SK-N-MC (cell line): ENCODE measurements at regions not wholly inside any gene's neighbourhood (a gene's known extent, or its start where the extent isn't known, plus 50 kb on each side); places are given as distances from the start of the nearest gene placed in this dataset.

Source experiments
- DNase-seq: peaks from one replicate; pipeline ENCODE4 v3.0.0-alpha.2; 2011; ENCODE audit warnings: low read depth, low spot score
- H3K27ac ChIP-seq: fragments of 200-600 bp; sonication (generic); 2 replicates; pipeline ENCODE4 v1.5.1; 2016; ENCODE audit warnings: mixed run types
- H3K36me3 ChIP-seq: fragments of 200-600 bp; sonication (generic); 2 replicates; pipeline ENCODE4 v1.6.1; 2017; ENCODE audit warnings: antibody characterized with exemption, low read length, mixed read lengths; ENCODE audit not compliant: insufficient read depth
- H3K4me3 ChIP-seq: fragments of 200-600 bp; sonication (generic); 2 replicates; pipeline ENCODE4 v1.5.1; 2016
- H3K9ac ChIP-seq: fragments of 200-600 bp; sonication (generic); 2 replicates; pipeline ENCODE4 v1.8.0; 2017; ENCODE audit warnings: mixed run types, mixed read lengths; ENCODE audit not compliant: insufficient read length
- H3K9me3 ChIP-seq: fragments of 200-600 bp; sonication (generic); 2 replicates; pipeline ENCODE4 v1.6.1; 2017; ENCODE audit warnings: low read depth, mild to moderate bottlenecking, antibody characterized with exemption, low read length, moderate library complexity, mixed read lengths
- EZH2 ChIP-seq: fragments of 200-600 bp; sonication (generic); IDR thresholded peaks from one replicate; pipeline ENCODE4 v1.6.1; 2017; ENCODE audit warnings: antibody characterized with exemption
- FOXP2 ChIP-seq: optimal IDR thresholded peaks from 2 replicates; pipeline ENCODE3; 2011; ENCODE audit warnings: mild to moderate bottlenecking, moderate library complexity; ENCODE audit not compliant: insufficient read depth; ENCODE audit errors: extremely low read length, control extremely low read depth
- POLR2AphosphoS5 ChIP-seq: IDR thresholded peaks from 2 replicates; pipeline ENCODE4 v1.6.1; 2012; ENCODE audit warnings: mild to moderate bottlenecking, low read depth, low read length, borderline replicate concordance

GRCh38 chr12:9388379-9388778, 180.2 kb upstream of the PZP start:
- Histone ChIP-seq H3K9me3 (no peaks in the 10 kb centered on the region), H3K4me3 (no peak overlapping the region), H3K36me3 (no peaks in the 10 kb centered on the region), H3K27ac (no peak overlapping the region), H3K9ac (no peak overlapping the region)
- no peak for DNase-seq
- TF ChIP-seq POLR2AphosphoS5 (no peak), EZH2 (no peak), FOXP2 (no peak)

GRCh38 chr12:9387450-9387849, 179.3 kb upstream of the PZP start:
- no peak for DNase-seq

GRCh38 chr12:9383585-9383984, 175.4 kb upstream of the PZP start:
- TF ChIP-seq FOXP2: no peak
- TF ChIP-seq POLR2AphosphoS5: no peak
- no peak for TF ChIP-seq EZH2
- no peak for DNase-seq
- no peak overlapping the region for H3K27ac ChIP-seq
- H3K9me3 ChIP-seq: no peaks in the 10 kb centered on the region
- no peaks in the 10 kb centered on the region for H3K36me3 ChIP-seq
- H3K4me3 ChIP-seq: no peak overlapping the region
- no peak overlapping the region for H3K9ac ChIP-seq

More at GRCh38 chr12:9387450-9387849, 179.3 kb upstream of the PZP start:
- no peak overlapping the region for H3K4me3 ChIP-seq
- no peak overlapping the region for H3K9ac ChIP-seq
- no peaks in the 10 kb centered on the region for H3K9me3 ChIP-seq
- TF ChIP-seq FOXP2: no peak
- no peak for TF ChIP-seq POLR2AphosphoS5
- no peak for TF ChIP-seq EZH2
- H3K36me3 ChIP-seq: no peaks in the 10 kb centered on the region
- no peak overlapping the region for H3K27ac ChIP-seq

- no peak for DNase-seq
- TF ChIP-seq POLR2AphosphoS5 (no peak), EZH2 (no peak), FOXP2 (no peak)
- Histone ChIP-seq H3K9me3 (no peaks in the 10 kb centered on the region), H3K4me3 (no peak overlapping the region), H3K9ac (no peak overlapping the region), H3K36me3 (no peaks in the 10 kb centered on the region), H3K27ac (no peak overlapping the region)
Observed at GRCh38 chr12:9381619-9382018, 173.4 kb upstream of the PZP start.

- Histone ChIP-seq H3K27ac (no peak overlapping the region), H3K4me3 (no peak overlapping the region), H3K36me3 (no peaks in the 10 kb centered on the region), H3K9me3 (no peaks in the 10 kb centered on the region), H3K9ac (no peak overlapping the region)
- TF ChIP-seq EZH2 (no peak), POLR2AphosphoS5 (no peak), FOXP2 (no peak)
- no peak for DNase-seq
Observed at GRCh38 chr12:9380650-9381049, 172.5 kb upstream of the PZP start.

- no peak for DNase-seq
- Histone ChIP-seq H3K27ac (no peak overlapping the region), H3K4me3 (no peak overlapping the region), H3K9ac (no peak overlapping the region), H3K36me3 (no peaks in the 10 kb centered on the region), H3K9me3 (no peaks in the 10 kb centered on the region)
- TF ChIP-seq FOXP2 (no peak), POLR2AphosphoS5 (no peak), EZH2 (no peak)
Observed at GRCh38 chr12:9379023-9379742, 171.0 kb upstream of the PZP start.

GRCh38 chr12:9378430-9378835, 170.2 kb upstream of the PZP start:
- TF ChIP-seq EZH2 (no peak), POLR2AphosphoS5 (no peak), FOXP2 (no peak)
- Histone ChIP-seq H3K9me3 (no peaks in the 10 kb centered on the region), H3K36me3 (no peaks in the 10 kb centered on the region), H3K27ac (no peak overlapping the region), H3K9ac (no peak overlapping the region), H3K4me3 (no peak overlapping the region)
- DNase-seq: no peak

GRCh38 chr12:9372202-9372601, 164.0 kb upstream of the PZP start:
- H3K9me3 ChIP-seq: no peaks in the 10 kb centered on the region
- no peaks in the 10 kb centered on the region for H3K36me3 ChIP-seq
- H3K9ac ChIP-seq: no peak overlapping the region
- no peak for TF ChIP-seq EZH2
- no peak for TF ChIP-seq FOXP2
- no peak for TF ChIP-seq POLR2AphosphoS5
- no peak overlapping the region for H3K4me3 ChIP-seq
- no peak overlapping the region for H3K27ac ChIP-seq
- no peak for DNase-seq

GRCh38 chr12:9367828-9368227, 159.6 kb upstream of the PZP start:
- DNase-seq: no peak
- no peak overlapping the region for H3K4me3 ChIP-seq
- H3K36me3 ChIP-seq: no peaks in the 10 kb centered on the region
- H3K27ac ChIP-seq: no peak overlapping the region
- no peaks in the 10 kb centered on the region for H3K9me3 ChIP-seq
- H3K9ac ChIP-seq: no peak overlapping the region
- TF ChIP-seq POLR2AphosphoS5 (no peak), EZH2 (no peak), FOXP2 (no peak)
